ENCODE measurements at regions not wholly inside any gene's neighbourhood (a gene's known extent, or its start where the extent isn't known, plus 50 kb on each side); places are given as distances from the start of the nearest gene placed in this dataset.

DNA sequence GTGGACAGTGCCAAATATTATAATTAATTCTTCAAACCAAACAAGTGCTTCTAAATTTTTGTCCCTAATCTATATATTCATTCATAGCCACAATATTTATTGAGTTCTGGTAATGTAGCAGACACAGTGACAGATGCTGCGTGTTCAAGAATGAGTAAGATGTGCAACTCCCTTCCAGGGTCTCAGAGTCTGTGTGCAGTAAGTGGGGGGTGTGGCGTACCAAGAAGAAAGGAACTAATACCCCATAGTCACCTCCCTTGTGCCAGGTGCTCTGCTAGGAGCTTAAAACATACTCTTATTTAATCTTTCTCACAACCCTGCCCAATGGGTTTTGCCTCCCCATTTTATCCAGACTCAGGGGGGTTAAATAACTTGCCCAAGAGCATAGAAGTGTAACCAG, 358.7 kb downstream of the BARHL2 start:
- intact Hi-C loops (cut with DNase I) = no loop called here
- TF ChIP-seq, protein P1, sequence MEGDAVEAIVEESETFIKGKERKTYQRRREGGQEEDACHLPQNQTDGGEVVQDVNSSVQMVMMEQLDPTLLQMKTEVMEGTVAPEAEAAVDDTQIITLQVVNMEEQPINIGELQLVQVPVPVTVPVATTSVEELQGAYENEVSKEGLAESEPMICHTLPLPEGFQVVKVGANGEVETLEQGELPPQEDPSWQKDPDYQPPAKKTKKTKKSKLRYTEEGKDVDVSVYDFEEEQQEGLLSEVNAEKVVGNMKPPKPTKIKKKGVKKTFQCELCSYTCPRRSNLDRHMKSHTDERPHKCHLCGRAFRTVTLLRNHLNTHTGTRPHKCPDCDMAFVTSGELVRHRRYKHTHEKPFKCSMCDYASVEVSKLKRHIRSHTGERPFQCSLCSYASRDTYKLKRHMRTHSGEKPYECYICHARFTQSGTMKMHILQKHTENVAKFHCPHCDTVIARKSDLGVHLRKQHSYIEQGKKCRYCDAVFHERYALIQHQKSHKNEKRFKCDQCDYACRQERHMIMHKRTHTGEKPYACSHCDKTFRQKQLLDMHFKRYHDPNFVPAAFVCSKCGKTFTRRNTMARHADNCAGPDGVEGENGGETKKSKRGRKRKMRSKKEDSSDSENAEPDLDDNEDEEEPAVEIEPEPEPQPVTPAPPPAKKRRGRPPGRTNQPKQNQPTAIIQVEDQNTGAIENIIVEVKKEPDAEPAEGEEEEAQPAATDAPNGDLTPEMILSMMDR (IDR thresholded peaks at IDR 0.05) = no peak
- ATAC-seq = no peak

DNA sequence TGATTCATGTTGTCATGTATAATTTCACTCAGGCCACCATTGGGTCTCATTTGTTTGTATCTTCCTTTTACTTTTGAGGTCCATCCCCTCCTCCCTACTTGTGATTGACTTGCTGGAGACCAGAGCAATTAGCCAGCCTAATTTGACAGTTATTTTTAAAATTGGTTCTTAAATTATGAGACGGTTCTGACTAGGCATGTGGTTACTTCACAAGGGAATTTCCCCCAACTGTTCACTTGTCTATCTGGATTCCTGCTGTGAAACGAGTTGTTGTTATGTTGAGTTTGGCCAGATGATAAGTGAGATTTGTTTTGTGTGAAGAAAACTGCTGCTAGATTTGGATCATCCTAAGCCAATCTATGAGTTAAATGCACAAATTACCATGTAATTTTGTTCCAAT, 359.1 kb downstream of the BARHL2 start:
- H3K36me3 ChIP-seq = no peaks in the 10 kb centered on the region
- TF ChIP-seq, protein P1 (IDR thresholded peaks at IDR 0.05) = no peak
- no peaks in the 10 kb centered on the region for H3K4me1 ChIP-seq
- no peak for ATAC-seq
- H3K9me3 ChIP-seq = no peaks in the 10 kb centered on the region
- H3K4me3 ChIP-seq = no peak overlapping the region
- H3K27me3 ChIP-seq (ENCODE audit: low read depth) = no peaks in the 10 kb centered on the region
- intact Hi-C loops (cut with DNase I) = no loop called here
- H3K27ac ChIP-seq = no peak overlapping the region
- no peak for DNase-seq

More for the DNA sequence above, 358.7 kb downstream of the BARHL2 start:
- no peaks in the 10 kb centered on the region for H3K36me3 ChIP-seq
- H3K9me3 ChIP-seq = no peaks in the 10 kb centered on the region
- no peak overlapping the region for H3K4me3 ChIP-seq
- H3K27ac ChIP-seq = no peak overlapping the region
- H3K4me1 ChIP-seq = no peaks in the 10 kb centered on the region
- DNase-seq = no peak
- no peaks in the 10 kb centered on the region for H3K27me3 ChIP-seq (ENCODE audit: low read depth)

DNA sequence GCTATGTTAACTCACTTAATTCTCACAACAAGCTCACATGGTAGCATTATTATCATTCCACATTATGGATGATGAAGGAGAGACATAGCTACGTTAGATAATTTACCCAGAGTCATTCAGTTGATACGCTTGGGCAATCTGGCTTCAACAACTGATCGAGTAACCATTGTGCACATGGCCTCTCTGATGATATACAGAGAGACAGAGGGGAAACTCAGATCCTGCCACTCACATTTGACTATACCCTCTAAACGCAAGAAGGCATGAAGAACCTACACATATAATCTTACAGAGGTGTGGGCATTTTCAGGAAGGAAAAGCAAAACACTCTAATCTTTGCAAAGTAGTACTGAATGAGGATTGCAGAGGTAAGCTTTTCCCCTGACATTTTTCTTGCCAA, 360.1 kb downstream of the BARHL2 start:
- no peaks in the 10 kb centered on the region for H3K36me3 ChIP-seq
- ATAC-seq (no peak), DNase-seq (no peak)
- H3K27ac ChIP-seq = no peak overlapping the region
- intact Hi-C loops (cut with DNase I) = no loop called here
- H3K4me1 ChIP-seq = no peaks in the 10 kb centered on the region
- TF ChIP-seq, protein P1 (IDR thresholded peaks at IDR 0.05) = no peak
- no peak overlapping the region for H3K4me3 ChIP-seq
- H3K27me3 ChIP-seq (ENCODE audit: low read depth) = no peaks in the 10 kb centered on the region
- H3K9me3 ChIP-seq = no peaks in the 10 kb centered on the region

DNA sequence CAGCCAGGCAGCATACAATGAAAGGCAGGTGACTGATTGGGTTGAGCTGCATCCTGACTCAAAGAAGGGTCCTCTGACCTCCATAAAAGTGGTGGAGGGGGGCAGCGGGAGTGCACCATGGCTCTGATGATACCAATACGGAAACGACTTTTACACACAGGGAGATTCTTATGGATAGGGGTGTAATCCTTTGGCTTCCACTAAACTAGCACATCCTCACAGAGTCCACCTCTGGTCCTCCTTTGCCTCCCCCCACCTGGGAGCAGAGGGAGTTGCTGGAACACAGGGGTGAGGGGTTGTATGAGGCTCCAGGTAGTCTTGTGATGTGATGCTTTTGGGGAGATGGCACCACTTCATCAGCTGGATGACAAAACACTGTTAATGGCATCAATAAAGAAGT, 361.0 kb downstream of the BARHL2 start:
- DNase-seq (no peak), ATAC-seq (no peak)
- H3K27ac ChIP-seq = no peak overlapping the region
- H3K36me3 ChIP-seq = no peaks in the 10 kb centered on the region
- H3K4me1 ChIP-seq = no peaks in the 10 kb centered on the region
- H3K27me3 ChIP-seq (ENCODE audit: low read depth) = no peaks in the 10 kb centered on the region
- no peak overlapping the region for H3K4me3 ChIP-seq
- intact Hi-C loops (cut with DNase I) = no loop called here
- no peaks in the 10 kb centered on the region for H3K9me3 ChIP-seq
- TF ChIP-seq, protein P1 (IDR thresholded peaks at IDR 0.05) = no peak

DNA sequence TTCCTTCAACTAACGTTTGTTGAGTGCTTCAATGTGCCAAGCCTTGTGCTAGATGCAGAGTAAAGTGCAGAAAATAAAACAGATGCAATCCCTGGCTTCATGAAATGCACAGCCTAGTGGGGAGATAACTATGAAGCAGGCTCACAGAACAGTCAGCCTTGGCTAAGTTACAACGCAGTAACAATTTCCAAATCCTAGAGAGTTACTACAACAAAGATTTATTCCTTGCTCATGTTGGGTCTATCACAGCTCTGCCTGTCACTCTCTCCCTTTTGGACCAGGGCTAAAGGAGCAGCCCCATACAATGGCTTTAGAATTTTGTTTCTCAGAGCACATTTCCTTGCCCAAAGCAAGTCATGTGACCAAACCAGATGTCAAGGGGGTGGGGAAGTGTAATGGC, 359.8 kb downstream of the ZNF326 start:
- no peaks in the 10 kb centered on the region for H3K4me1 ChIP-seq
- H3K36me3 ChIP-seq = no peaks in the 10 kb centered on the region
- ATAC-seq (no peak), DNase-seq (no peak)
- no peaks in the 10 kb centered on the region for H3K9me3 ChIP-seq
- no peak overlapping the region for H3K4me3 ChIP-seq
- TF ChIP-seq, protein P1 (IDR thresholded peaks at IDR 0.05) = no peak
- intact Hi-C loops (cut with DNase I) = no loop called here
- H3K27me3 ChIP-seq (ENCODE audit: low read depth) = no peaks in the 10 kb centered on the region
- H3K27ac ChIP-seq = no peak overlapping the region

DNA sequence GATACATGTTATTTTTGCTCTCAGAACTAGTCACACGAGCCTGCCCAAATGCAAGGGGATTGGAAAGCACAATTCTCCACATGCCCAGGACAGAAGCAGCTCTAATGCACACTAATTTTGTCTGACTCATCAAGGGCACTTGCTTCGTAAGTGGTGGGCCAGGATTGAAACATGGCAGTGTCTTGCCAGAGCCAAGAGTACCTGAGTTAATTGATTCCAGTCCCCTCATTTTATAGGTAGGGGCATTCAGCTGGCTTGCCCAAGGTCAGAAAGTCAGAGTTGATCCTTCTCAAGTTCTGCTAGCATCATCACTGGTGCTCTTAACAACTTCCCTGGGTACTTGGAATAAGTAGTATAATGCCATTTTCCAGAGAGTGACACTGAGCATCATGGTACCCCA, 356.1 kb downstream of the ZNF326 start:
- Histone ChIP-seq H3K36me3 (no peaks in the 10 kb centered on the region), H3K27me3 (ENCODE audit: low read depth) (no peaks in the 10 kb centered on the region), H3K27ac (no peak overlapping the region), H3K4me3 (no peak overlapping the region), H3K4me1 (peaks cover 11% of the 10 kb centered on the region), H3K9me3 (peaks cover 10% of the 10 kb centered on the region)
- TF ChIP-seq, protein P1 (IDR thresholded peaks at IDR 0.05) = no peak
- intact Hi-C loops (cut with DNase I) = no loop called here
- DNase-seq (no peak), ATAC-seq (no peak)
